Esophagus squamous epithelium (tissue), 4 donors: ENCODE measurements at regions not wholly inside any gene's neighbourhood (a gene's known extent, or its start where the extent isn't known, plus 50 kb on each side); places are given as distances from the start of the nearest gene placed in this dataset.

Experiments
- POLR2A ChIP-seq, 4 donors: fragments of 450-650 bp; IDR thresholded peaks; one replicate each; pipeline ENCODE4 v1.6.1; 2017; ENCODE audit warnings: antibody characterized with exemption in 4 of 4, mild to moderate bottlenecking in 4 of 4, moderate library complexity in 3 of 4
- TF ChIP-seq, protein P1 (sequence below), 6 experiments: fragments of 450-650 bp in 4 of 6; fragments of 200-600 bp in 2 of 6; sonication (generic) in 2 of 6; IDR thresholded peaks; one replicate each; pipeline ENCODE4 v1.5.1; 2016 to 2019; ENCODE audit warnings: antibody characterized with exemption in 6 of 6, mild to moderate bottlenecking in 4 of 6, moderate library complexity in 4 of 6

GRCh38 chr17:72343911-72344310, 223.1 kb downstream of the SOX9 start:
- TF ChIP-seq, protein P1, sequence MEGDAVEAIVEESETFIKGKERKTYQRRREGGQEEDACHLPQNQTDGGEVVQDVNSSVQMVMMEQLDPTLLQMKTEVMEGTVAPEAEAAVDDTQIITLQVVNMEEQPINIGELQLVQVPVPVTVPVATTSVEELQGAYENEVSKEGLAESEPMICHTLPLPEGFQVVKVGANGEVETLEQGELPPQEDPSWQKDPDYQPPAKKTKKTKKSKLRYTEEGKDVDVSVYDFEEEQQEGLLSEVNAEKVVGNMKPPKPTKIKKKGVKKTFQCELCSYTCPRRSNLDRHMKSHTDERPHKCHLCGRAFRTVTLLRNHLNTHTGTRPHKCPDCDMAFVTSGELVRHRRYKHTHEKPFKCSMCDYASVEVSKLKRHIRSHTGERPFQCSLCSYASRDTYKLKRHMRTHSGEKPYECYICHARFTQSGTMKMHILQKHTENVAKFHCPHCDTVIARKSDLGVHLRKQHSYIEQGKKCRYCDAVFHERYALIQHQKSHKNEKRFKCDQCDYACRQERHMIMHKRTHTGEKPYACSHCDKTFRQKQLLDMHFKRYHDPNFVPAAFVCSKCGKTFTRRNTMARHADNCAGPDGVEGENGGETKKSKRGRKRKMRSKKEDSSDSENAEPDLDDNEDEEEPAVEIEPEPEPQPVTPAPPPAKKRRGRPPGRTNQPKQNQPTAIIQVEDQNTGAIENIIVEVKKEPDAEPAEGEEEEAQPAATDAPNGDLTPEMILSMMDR (IDR thresholded peaks at IDR 0.05) = no peak
- TF ChIP-seq POLR2A (IDR thresholded peaks at IDR 0.05) = no peak
